Stimulated activated CD4-positive, alpha-beta T cell treated with anti-CD3 and anti-CD28 coated beads, Interleukin-12 subunit alpha, Interleukin-12 subunit beta, amount 100 ng/mL, for 48 hours (primary cell): ENCODE measurements at regions not wholly inside any gene's neighbourhood (a gene's known extent, or its start where the extent isn't known, plus 50 kb on each side); places are given as distances from the start of the nearest gene placed in this dataset.

Source experiments
- DNase-seq, 3 donors: peaks; one replicate each; pipeline ENCODE4 v3.0.0-alpha.2; 2020; ENCODE audit warnings: low read depth in 2 of 3, low spot score in 1 of 3

GRCh38 chr12:63319936-63320633, 169.1 kb upstream of the AVPR1A start:
- no peak for DNase-seq

- no peak for DNase-seq
These were observed 168.4 kb upstream of the AVPR1A start for GRCh38 chr12:63319386-63319785.

- no peak for DNase-seq
These were observed 167.9 kb upstream of the AVPR1A start for GRCh38 chr12:63318933-63319332.

GRCh38 chr12:63318313-63318712, 167.3 kb upstream of the AVPR1A start:
- DNase-seq = no peak

GRCh38 chr12:63317880-63318279, 166.9 kb upstream of the AVPR1A start:
- DNase-seq = no peak

GRCh38 chr12:63317286-63317846, 166.4 kb upstream of the AVPR1A start:
- no peak for DNase-seq

- no peak for DNase-seq
These were observed 162.1 kb upstream of the AVPR1A start for GRCh38 chr12:63313139-63313538.

GRCh38 chr12:63308671-63309070, 157.7 kb upstream of the AVPR1A start:
- no peak for DNase-seq

GRCh38 chr12:63307849-63308248, 156.8 kb upstream of the AVPR1A start:
- no peak for DNase-seq

- no peak for DNase-seq
These were observed 155.2 kb upstream of the AVPR1A start for GRCh38 chr12:63305901-63306875.

GRCh38 chr12:63304887-63305316, 153.9 kb upstream of the AVPR1A start:
- DNase-seq = no peak

- DNase-seq = no peak
These were observed 152.0 kb upstream of the AVPR1A start for GRCh38 chr12:63302941-63303536.

GRCh38 chr12:63302269-63302940, 151.4 kb upstream of the AVPR1A start:
- no peak for DNase-seq

GRCh38 chr12:63301311-63301710, 150.3 kb upstream of the AVPR1A start:
- DNase-seq = no peak

GRCh38 chr12:63298386-63298930, 147.5 kb upstream of the AVPR1A start:
- DNase-seq = no peak

GRCh38 chr12:63294327-63294632, 143.3 kb upstream of the AVPR1A start:
- no peak for DNase-seq

- no peak for DNase-seq
These were observed 141.6 kb upstream of the AVPR1A start for GRCh38 chr12:63292471-63293221.

- DNase-seq = no peak
These were observed 125.8 kb upstream of the AVPR1A start for GRCh38 chr12:63276537-63277365.

- DNase-seq = no peak
These were observed 116.0 kb upstream of the AVPR1A start for GRCh38 chr12:63266988-63267387.
